Middle frontal gyrus (tissue), 1 donor: ENCODE measurements at regions not wholly inside any gene's neighbourhood (a gene's known extent, or its start where the extent isn't known, plus 50 kb on each side); places are given as distances from the start of the nearest gene placed in this dataset.
"Not testable (repeated sequence)": the region's sequence is repeated elsewhere in the genome, so short reads cannot be mapped to it uniquely, and the experiment has no call there.

ENCODE experiments used
- DNase-seq: peaks from one replicate; pipeline ENCODE4 v3.0.0-alpha.2; 2015; ENCODE audit warnings: low spot score; ENCODE audit errors: extremely low spot score

DNA sequence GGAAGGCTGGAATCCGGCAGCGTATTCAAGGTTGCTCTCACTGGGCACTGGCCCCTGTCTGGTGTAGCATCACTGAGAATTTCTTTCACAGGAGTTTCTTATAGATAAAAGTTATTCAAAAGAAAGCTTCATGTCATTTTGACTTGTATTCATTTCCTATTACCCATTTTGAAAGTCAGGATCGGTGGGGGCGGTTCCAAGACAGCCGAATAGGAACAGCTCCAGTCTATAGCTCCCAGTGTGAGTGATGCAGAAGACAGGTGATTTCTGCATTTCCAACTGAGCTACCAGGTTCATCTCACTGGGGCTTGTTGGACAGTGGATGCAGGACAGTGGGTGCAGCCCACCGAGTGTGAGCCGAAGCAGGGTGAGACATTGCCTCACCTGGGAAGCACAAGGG lies 51.5 kb upstream of the CDC42EP3 start:
- not testable (repeated sequence) for DNase-seq

DNA sequence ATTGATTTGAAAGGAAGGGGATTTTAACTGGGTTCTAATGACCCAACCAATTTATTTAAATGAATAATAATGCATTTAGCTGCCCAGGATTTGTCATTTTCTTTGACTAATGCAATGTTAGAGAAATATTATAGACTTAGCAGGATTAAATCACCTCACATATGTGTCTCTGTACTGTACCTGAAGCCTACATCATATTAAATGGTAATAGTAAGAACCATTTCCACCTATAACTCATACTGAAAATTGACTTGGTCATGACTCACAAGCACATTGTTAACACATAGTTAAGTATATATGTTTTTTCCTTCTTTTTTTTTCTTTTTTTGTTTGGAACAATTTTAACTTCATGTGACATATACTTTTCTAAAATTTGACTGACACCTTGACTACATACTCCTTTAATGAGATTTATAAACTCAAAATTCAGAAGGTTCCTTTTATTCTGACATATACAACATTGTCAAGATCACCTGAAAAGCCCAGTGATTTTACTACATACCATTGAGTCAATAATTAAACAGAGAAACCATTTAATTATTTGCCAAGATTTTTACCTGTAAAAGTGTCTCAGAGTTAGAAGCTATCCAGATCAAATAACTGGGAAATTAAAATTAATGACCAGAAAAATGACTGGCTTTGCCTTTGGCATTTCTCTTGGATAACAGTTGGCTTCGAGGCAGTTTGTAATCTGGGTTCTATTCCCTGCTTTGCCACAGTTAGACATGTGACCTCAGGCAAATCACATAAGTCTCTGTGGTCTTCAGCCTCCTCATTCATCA lies 58.8 kb upstream of the CDC42EP3 start:
- DNase-seq = no peak

DNA sequence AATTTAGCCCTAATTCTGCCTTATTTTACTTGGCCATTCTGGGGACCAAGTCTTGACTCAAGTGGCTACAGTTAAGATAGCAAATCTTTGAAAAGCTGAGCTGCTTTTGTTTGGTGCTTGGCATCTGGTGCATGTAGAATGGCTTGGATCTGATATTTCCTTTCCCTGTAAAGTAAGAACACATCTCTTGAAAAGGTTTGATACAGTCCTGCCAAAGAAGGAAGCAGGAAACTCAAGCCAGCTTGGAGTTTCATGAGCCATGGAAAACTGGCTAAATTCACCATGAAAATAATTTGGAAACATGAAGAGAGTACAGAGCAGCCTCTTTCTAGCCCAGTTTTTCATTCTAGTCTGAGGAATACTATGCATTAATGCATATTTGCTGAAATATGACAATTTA lies 61.0 kb upstream of the CDC42EP3 start:
- DNase-seq = not testable (repeated sequence)

DNA sequence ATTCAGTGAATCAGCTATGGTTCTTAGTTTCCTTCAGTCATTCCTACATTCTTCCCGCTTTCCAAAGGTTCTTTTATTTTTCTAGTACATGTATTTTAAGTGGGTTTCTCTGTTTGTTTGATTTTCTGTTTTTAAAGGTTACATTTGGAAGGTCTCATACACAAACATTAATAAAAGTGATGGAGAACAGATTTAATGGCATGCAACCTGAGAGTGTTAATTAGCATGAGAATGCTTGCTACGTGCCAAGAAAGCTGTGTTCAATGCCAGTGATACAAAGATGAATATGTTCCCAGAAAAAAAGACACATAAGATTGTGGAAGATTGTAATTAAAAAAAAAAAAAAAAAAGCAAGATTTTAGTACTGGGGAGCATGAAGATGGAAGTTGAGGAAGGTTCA lies 61.8 kb upstream of the CDC42EP3 start:
- no peak for DNase-seq

DNA sequence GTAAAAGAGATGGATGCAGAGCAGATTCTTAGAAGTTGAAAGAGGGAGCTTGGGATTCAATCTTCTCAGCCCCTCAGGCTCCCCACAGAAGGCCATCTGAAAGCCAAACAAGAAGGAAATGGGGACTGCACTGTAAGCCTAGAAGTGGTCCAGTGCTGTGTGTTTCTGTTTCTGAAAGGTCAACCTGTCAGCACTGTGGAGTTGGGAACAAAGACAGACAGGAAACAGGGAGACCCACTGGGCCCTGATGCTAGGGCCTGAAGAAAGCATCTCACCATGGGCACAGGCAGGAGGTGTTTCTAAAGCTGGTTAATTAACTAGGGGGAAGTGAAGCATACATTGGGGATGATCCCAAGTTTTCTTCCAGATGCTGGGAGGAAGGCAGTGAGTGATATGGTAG lies 62.5 kb upstream of the CDC42EP3 start:
- DNase-seq = not testable (repeated sequence)

DNA sequence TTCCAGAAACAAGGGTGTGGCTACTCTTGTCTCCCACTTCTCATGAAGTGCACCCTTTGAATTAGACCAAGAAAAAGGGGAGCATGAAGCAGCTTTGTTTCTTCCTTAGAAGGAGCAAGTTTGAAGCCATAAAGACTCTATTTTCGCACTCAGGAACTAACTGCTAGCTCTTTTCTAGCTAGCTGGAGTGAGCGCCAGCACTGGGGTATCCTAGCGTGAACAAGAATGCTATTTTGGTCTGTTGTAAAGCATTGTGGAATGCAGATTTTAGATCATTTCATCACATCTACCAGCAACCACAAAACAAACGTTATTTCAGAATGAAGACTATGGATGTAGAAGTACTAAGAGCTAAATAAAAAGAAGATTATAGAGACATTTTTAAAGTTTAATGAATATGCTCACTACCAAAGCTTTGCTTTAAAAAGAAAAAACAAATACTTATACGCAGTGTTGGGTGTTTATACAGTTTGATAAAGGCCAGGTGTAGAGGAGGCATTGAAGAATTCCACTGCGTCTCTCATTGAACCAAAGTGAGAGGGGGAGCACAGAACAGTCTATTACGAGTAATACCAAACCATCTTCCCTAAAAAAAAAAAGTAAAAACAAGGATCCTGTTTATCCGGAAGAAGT lies 63.6 kb upstream of the CDC42EP3 start:
- not testable (repeated sequence) for DNase-seq

DNA sequence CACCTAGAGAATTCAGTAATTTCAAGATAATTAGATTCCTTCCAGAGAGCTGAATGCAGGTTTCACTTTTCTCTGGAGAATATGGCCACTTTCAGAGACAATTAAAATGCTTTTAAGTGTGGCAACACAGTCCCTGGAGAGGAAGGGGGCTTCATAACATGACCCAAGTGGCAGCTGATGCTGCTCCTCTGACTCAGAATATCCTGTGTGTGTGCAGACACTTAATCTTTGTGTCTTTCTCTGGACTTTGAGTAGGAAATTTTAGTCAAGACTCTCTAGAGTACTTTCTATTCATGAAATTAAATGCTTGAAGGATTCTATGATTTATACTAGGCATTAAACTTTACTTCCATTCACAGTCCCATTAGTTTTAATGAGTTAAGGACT lies 64.1 kb upstream of the CDC42EP3 start:
- not testable (repeated sequence) for DNase-seq

DNA sequence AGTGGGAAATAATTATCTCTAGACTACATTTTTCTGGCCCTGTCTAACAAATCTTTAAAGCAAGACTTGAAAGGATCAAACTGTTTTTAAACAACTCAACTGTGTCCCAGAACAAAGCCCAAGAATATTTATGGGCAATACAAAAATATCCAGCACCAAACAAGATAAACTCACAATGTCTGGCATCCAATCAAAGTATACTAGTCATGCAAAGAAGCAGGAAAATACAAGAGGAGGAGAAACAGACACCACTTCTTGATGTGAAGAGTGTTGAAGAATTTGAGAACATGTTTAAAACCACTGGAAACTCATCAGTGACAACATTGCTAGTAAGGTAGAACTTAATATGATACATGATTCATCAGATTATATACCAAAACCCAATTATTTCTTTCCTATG lies 66.1 kb upstream of the CDC42EP3 start:
- no peak for DNase-seq

DNA sequence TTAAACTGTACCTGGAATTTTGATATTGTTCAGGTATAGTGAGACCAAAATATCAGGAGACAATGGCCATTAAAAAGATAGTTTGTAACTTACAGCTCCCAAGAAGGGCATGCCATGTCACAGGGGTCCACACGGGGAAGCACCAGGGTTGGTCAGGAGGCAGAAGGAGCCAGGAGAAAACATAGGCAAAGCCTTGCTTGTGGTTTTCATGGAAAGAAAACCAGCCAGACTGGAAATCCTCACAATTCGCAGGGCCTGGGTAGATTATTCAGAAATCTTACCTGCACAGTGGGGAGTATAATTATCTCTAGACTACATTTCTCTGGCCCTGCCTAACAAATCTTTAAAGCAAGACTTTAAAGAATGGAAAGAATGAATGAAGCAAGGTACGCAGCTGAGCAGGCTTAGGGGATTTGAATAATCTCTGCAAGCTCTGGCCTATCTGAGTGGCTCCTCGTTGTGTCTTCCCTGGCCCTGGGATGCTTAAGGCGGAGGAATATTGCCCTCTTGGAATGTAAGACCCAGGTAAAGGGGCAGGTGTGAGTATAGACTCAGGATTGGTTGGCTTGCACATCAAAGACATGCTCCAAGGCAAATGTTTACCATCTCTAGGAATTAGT lies 66.9 kb upstream of the CDC42EP3 start:
- DNase-seq = no peak

DNA sequence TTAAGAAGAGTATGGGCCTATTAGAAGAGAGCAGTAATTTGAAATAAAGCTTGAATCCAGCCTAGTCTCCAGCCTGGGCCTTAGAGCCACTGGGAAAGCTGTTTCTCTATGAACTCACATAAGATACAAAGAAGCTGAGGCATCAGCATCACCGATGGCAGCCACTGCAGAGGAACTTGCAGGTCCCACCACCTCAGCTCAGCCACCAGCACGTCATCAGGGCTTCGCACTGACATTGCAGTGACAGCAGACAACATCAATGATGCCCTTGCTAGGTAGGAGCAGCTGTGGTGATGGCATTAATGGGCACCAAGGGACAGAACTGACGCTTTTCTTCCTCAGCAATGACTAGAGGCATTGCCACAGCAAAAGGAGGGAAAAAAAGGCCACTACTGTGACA lies 67.7 kb upstream of the CDC42EP3 start:
- no peak for DNase-seq

DNA sequence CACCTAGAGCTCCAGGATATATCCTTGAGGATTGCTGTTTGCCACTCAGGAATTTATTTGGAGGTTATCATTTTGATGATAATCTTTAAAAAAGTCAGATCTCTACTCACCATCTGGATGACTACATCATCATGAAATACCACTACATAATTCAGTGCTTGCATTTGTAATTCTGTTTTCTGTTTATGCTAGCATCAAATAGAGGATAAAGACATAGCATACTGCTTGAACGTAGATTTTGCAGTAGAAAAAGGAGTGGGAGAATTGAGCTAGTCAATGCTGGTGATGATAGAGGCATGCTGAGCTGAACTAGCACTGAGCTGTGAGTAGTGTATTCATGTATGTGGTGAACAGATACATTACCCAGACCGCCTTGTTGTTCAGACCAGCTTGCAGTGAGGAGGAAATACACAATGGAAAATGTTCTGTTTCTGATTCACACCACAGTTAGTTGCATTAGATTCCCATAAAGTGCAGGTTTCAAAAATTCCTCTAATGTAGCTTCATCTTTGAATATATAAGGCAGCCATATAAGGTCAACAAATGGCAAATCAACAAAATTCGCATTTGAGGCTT lies 68.8 kb upstream of the CDC42EP3 start:
- no peak for DNase-seq

DNA sequence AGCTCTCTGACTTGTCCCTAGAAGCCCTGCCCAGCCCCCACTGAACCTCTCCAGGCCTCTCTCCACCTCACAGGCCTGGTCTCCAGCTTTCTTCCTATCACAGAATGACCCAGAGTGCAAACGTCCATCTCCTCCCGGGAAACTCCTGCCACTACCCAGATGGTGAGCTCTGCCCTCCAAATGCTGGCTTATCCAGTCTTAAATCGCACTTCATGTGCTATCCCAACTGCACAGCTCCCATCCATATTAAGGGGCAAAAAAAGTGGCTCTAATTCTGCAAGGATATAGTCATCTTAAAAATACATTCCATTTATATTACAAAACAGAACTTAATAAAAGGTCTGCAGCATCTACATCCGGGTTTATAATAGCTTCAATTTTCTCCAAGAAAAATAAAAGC lies 70.8 kb upstream of the CDC42EP3 start:
- no peak for DNase-seq

DNA sequence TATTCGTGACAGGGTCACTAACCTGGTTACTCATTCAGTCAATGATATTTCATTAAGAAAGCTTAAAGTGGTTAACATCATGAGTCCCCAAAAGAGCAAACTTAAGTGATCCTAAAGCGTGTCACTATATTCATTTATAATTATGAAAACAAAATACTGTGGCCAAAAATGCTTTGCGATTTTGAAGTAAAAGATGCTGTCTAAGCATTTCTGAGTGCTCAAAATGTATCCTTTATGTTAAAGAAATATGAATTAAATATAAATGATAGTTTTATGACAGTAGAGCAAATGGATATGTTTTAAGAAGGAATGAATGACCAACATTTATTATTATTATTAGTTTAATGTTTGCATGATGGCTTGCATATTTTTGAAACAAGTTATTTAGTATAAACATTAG lies 72.6 kb upstream of the CDC42EP3 start:
- no peak for DNase-seq

DNA sequence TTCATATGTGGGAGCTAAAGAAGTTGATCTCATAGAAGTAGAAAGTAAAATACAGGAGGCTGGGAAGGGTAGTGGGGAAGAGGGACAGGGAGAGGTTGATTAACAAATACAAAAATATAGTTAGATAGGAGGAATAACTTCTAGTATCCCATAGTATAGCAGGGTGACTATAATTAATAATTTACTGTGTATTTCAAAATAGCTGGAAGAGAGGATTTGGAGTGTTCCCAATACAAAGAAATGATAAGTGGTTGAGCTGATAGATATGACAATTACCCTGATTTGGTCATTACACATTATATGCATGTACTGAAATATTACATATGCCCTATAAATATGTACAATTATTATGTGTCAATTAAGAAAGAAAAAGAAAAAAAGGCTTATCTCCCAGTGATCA lies 73.5 kb upstream of the CDC42EP3 start:
- not testable (repeated sequence) for DNase-seq

DNA sequence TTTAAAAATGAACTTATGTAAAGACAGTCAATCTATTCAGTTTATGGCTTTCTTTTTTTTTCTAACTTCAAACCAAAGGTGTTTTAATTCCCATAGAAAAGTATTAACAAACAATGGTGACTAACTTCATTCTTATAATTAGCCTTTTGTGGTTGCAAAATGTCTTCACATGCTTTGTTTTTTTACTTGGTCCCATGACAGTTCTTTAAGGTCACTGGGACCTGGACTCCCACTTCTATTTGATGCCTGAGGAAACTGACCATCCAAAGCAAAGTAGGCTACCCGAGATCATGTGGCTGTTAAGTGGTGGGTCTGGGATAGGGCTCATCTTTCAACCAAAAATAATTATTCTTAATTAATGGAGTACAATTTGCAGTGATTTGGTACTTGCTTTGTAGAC lies 74.6 kb upstream of the CDC42EP3 start:
- DNase-seq = not testable (repeated sequence)

DNA sequence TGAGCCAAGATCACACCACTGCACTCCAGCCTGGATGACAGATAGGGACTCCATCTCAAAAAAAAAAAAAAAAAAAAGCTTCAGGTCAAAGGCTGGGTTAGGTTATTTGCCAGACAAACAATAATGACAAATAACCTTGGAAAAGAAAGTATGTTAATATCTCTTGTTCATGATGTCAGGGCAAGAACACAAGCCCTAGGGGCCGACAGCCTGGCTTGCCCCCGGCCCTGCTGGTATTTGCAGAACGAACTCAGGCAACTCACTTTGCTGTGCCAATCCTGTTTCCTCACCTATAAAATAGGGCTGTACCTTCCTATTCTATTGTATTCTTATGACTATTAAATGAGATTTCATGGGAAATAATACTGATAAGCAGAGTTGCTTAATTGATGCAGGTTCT lies 75.4 kb upstream of the CDC42EP3 start:
- no peak for DNase-seq

DNA sequence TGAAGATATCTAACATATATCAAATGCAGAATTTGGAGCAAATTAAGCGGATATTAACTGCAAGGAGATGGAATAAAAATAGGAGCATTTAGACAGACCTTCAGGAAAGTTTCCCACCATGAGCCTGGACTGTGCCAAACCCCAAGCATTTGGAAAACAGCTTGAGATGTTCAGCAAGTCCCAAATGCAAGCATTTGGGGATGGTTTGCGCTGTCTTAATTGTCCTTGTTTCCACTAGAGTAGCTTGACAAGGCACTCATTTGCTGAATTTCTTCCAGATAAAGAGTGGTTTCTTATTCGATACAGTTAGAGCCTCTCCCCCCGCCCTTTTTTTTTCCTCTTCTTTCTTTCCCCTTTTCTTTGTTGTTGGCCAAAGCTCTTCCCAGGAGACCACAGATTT lies 77.1 kb upstream of the CDC42EP3 start:
- DNase-seq = no peak

DNA sequence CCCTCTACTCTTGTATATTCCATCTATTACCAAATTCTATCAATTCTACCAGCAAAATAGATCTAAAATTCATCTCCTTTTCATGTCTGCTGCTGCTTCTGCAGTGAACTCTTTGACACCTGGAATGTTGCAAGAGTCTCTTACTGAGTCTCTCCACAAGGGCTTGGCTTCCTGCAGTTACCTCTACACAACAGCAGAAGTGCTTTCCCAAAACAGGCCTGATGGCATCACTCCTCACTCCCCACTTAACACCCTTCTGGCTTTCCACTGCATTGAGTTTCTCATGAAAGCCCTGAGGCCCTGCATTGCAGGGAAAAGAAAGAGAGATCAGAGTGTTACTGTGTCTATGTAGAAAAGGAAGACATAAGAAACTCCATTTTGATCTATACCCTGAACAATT lies 78.8 kb upstream of the CDC42EP3 start:
- DNase-seq = not testable (repeated sequence)

DNA sequence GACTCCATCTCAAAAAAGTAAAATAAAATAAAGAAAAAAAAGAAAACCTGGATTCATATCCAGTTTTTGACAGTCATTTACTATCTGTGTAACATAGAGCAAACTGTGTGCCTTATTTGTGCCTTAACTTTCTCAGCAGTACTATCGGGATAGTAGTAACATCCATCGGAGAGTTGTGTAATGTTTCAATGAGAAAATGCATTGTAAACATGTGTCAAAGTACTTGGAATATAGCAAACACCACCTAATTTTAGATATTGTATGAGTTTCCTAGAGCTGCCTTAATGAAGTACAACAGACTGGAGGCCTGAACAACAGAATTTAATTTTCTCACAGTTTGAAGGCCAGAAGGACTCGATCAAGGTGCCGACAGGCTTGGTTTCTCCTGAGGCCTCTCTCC lies 81.3 kb upstream of the CDC42EP3 start:
- no peak for DNase-seq

DNA sequence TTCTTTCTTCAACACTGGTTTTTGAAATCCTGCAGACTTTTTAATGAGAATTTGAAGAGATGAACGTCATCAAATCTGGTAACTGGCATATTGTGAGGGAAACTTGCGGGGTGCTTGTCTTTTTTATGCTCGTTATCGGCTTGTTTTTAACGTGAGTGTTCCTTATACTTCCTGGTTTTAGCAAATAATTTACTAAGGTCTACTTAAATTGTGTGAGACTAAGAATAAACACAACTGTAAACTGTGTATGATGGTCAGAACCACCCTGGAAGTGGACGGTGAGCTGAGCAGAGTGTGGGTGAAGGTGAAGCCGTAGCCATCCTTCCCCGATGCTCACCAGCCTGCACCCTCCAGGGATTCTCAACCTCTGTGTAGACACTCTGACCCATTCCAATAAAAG lies 82.3 kb upstream of the CDC42EP3 start:
- DNase-seq = no peak

DNA sequence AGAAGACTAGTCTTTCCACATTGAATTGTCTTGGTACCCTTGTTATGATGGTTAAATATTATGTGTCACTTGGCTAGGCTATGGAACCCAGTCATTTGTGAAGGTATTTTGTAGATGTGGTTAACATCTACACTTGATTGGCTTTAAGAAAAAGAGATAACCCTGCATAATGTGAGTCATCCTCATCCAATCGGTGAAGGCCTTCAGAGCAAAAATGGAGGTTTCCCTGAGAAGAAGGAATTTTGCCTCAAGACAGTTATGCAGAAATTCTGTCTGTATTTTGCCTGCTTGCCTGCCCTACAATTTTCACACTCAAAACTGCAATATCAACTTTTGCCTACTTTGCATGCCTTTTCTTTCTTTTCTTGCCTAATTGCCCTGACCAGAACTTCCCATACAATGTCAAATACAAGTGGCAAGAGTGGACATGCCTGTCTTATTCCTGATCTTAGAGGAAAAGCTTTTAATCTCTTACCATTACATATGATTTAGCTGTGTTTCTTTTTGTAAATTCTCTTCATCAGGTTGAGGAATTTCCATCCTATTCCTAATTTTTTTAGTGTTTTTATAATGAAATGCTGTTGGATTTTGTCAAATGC lies 84.6 kb upstream of the CDC42EP3 start:
- DNase-seq = not testable (repeated sequence)

DNA sequence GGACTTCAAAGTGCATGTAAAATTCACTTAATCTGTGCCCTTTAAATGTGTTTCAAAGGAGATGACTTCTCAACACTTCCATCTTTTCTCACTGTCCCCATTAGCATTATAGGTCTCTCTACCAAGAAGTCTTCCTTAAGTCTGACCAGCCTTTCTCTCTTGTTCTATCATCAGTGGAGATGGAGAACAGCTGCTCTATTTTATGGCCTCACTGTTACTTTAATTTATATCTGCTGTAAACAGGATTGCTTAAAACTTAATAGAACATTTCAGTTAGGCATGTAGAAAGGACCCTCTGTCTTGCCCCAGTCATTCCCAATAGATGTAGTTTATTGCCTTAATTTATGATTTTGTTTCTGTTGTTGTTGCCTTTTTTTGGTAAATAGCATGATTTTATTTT lies 86.0 kb upstream of the CDC42EP3 start:
- not testable (repeated sequence) for DNase-seq
